ENCODE measurements at regions not wholly inside any gene's neighbourhood (a gene's known extent, or its start where the extent isn't known, plus 50 kb on each side); places are given as distances from the start of the nearest gene placed in this dataset.

DNA sequence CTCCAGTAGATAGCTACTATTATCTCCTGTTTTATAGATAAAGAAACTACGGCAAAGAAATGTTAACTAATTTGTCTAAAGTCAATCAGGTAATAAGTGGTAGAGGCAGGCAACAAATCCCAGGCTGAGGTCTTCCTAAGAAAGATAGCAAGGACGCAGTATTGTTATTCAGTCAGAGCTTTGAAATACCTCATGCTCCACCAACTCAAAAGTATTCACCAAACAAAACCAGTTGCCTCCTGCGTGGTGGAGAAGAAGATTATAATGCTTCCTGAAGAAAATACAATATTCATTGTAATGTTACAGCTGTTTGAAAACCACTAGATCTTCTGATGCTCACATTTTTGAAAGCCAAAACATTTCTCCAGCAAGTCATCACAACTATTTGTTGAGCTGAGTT, 138.2 kb upstream of the CNTN4 start:
- no peaks in the 10 kb centered on the region for H3K36me3 Mint-ChIP-seq
- H3K4me1 Mint-ChIP-seq: no peaks in the 10 kb centered on the region
- H3K9me3 Mint-ChIP-seq: peaks cover 0 to 14% (median 5%) of the 10 kb centered on the region in 9 donors
- no peak overlapping the region for H3K27ac Mint-ChIP-seq
- no peak for DNase-seq
- no peaks in the 10 kb centered on the region for H3K27me3 Mint-ChIP-seq
- no peak overlapping the region for H3K4me3 Mint-ChIP-seq
- ATAC-seq: no peak
- POLR2A ChIA-PET: no interaction called here

GRCh38 chr3:1962396-1963088, 136.1 kb upstream of the CNTN4 start:
- Mint-ChIP-seq H3K9me3 (peaks cover 0 to 14% (median 5%) of the 10 kb centered on the region in 9 donors), H3K36me3 (no peaks in the 10 kb centered on the region), H3K4me1 (no peaks in the 10 kb centered on the region), H3K27ac (no peak overlapping the region), H3K4me3 (no peak overlapping the region), H3K27me3 (no peaks in the 10 kb centered on the region)
- no peak for ATAC-seq
- POLR2A ChIA-PET: no interaction called here
- no peak for DNase-seq

DNA sequence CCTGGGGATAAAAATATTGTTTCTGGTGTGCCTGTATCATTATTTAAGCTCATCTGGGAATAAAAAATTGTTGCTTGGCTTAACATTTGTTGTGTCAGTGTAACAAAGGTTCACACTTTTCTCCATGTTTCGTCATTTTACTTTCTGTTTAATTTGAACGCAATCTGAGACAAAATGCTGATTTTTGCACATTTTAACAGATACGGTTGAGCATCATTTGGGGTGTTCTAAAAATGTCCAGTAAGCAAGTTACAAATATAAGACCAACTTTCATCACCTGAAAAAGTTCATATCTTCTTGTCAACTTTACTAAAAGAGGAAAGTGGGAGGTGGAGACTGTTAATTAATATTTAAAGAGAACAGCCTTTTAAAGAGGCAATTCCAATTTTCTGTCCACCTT, 134.8 kb upstream of the CNTN4 start:
- no peaks in the 10 kb centered on the region for H3K36me3 Mint-ChIP-seq
- peaks cover 0 to 8% (median 4%) of the 10 kb centered on the region in 9 donors for H3K9me3 Mint-ChIP-seq
- H3K4me1 Mint-ChIP-seq: no peaks in the 10 kb centered on the region
- ATAC-seq (no peak), DNase-seq (no peak)
- no peak overlapping the region for H3K4me3 Mint-ChIP-seq
- no peak overlapping the region for H3K27ac Mint-ChIP-seq
- POLR2A ChIA-PET: no interaction called here
- no peaks in the 10 kb centered on the region for H3K27me3 Mint-ChIP-seq

GRCh38 chr3:1967525-1967924, 131.1 kb upstream of the CNTN4 start:
- Mint-ChIP-seq H3K9me3 (peaks cover 0 to 5% (median 0%) of the 10 kb centered on the region in 9 donors), H3K4me1 (no peaks in the 10 kb centered on the region), H3K4me3 (no peak overlapping the region), H3K27me3 (no peaks in the 10 kb centered on the region), H3K36me3 (no peaks in the 10 kb centered on the region), H3K27ac (no peak overlapping the region)
- DNase-seq (no peak), ATAC-seq (no peak)
- POLR2A ChIA-PET: no interaction called here

- Mint-ChIP-seq H3K4me1 (no peaks in the 10 kb centered on the region), H3K27me3 (no peaks in the 10 kb centered on the region), H3K4me3 (no peak overlapping the region), H3K27ac (no peak overlapping the region), H3K36me3 (no peaks in the 10 kb centered on the region), H3K9me3 (peaks cover 0 to 18% (median 2%) of the 10 kb centered on the region in 9 donors)
- ATAC-seq (no peak), DNase-seq (no peak)
- POLR2A ChIA-PET: no interaction called here
Measured at GRCh38 chr3:1969281-1969680, 129.4 kb upstream of the CNTN4 start.

- POLR2A ChIA-PET: no interaction called here
- Mint-ChIP-seq H3K4me3 (no peak overlapping the region), H3K9me3 (peaks cover 0 to 43% (median 5%) of the 10 kb centered on the region in 9 donors), H3K27me3 (no peaks in the 10 kb centered on the region), H3K27ac (no peak overlapping the region), H3K4me1 (no peaks in the 10 kb centered on the region), H3K36me3 (peaks cover 0 to 8% (median 0%) of the 10 kb centered on the region in 3 donors)
- DNase-seq: no peak
- ATAC-seq: no peak
Measured at GRCh38 chr3:1971780-1972179, 126.9 kb upstream of the CNTN4 start.

DNA sequence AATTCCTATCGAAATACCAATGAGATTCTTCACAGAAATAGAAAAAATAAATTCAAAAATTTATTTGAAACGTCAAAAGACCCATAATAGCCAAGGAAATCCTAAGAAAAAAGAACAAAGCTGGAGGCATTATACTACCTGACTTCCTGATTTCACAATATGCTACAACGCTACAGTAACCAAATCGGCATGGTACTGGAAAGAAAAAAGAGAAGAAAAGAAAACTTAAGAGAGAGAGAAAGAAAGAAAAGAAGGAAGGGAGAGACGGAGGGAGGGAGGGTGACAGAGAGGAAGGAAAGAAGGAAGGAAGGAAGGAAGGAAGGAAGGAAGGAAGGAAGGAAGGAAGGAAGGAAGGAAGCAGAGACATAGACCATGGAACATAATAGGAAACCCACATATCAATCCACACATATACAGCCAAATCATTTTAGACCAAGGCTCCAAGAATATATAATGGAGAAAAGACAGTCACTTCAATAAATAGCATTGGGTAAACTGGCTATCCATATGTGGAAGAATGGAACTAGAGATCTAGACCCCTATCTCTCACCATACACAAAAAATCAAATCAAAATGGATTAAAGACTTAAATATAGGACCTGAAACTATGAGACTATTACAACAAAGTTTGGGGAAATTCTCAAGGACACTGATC, 118.6 kb upstream of the CNTN4 start:
- no peaks in the 10 kb centered on the region for H3K4me1 Mint-ChIP-seq
- no peak overlapping the region for H3K27ac Mint-ChIP-seq
- no peak for DNase-seq
- H3K36me3 Mint-ChIP-seq: peaks cover 0 to 6% (median 0%) of the 10 kb centered on the region in 3 donors
- H3K27me3 Mint-ChIP-seq: no peaks in the 10 kb centered on the region
- no peak overlapping the region for H3K4me3 Mint-ChIP-seq
- ATAC-seq: no peak
- H3K9me3 Mint-ChIP-seq: peaks cover 0 to 26% (median 7%) of the 10 kb centered on the region in 9 donors
- POLR2A ChIA-PET: no interaction called here

GRCh38 chr3:1987980-1988379, 110.7 kb upstream of the CNTN4 start:
- no peak for DNase-seq
- H3K27me3 Mint-ChIP-seq: no peaks in the 10 kb centered on the region
- H3K36me3 Mint-ChIP-seq: no peaks in the 10 kb centered on the region
- H3K4me1 Mint-ChIP-seq: no peaks in the 10 kb centered on the region
- no peak for ATAC-seq
- H3K9me3 Mint-ChIP-seq: peaks cover 0 to 17% (median 0%) of the 10 kb centered on the region in 9 donors
- no peak overlapping the region for H3K4me3 Mint-ChIP-seq
- POLR2A ChIA-PET: no interaction called here
- H3K27ac Mint-ChIP-seq: no peak overlapping the region

DNA sequence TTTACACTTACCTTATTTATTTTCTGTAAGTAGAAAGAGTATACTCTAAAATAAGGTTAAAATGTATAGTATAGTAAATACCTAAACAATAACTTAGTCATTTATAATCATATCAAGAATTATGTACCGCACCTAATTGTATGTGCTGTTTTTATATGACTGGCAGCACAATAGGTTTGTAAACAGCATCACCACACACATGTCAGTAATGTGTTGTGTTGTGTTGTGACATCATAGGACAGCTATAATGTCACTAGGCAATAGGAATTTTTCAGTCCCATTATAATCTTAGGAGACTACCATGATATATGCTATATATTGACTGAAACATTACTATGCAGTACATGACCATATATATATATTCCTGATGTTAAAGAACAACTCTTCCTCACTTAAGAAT, 99.9 kb upstream of the CNTN4 start:
- ATAC-seq: no peak
- POLR2A ChIA-PET: no interaction called here
- no peak overlapping the region for H3K4me3 Mint-ChIP-seq
- H3K4me1 Mint-ChIP-seq: no peaks in the 10 kb centered on the region
- peaks cover 0 to 18% (median 0%) of the 10 kb centered on the region in 9 donors for H3K9me3 Mint-ChIP-seq
- no peaks in the 10 kb centered on the region for H3K36me3 Mint-ChIP-seq
- H3K27me3 Mint-ChIP-seq: no peaks in the 10 kb centered on the region
- H3K27ac Mint-ChIP-seq: no peak overlapping the region
- no peak for DNase-seq

DNA sequence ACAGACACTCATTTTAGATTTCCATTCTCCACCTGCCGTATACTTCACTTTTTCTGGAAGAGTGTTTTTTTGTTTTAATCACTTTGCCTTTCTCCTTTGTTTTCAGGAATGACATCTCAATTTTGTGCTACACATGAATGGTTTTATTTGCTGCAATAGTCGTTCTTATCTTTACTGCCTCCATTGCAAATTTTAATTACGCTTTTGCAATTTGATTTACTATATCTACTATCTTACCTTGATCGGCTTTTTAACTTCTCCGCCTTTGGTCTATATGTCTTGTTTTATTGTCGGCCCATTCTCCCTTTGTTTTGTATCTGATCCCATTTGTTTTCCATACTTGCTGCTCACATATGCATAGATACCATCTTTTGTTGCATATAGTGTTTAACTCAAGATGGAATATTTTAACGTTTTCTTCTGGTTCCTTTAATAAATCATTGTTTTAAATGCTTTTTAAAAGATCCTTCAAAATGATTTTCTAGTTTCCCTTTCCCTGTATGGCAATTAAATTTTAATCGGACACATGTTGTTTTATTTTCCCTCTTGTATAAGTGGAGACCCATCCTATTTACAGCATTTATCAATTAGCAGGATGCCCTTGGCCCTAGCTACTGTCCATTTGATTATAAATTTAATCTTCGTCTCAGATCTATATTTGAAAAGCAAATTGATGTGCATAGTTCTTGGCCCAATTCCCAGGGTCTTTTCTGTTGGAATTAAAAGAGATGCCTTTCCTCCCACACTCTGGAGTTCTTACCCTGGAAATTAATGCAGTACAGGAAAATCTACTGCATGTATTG, 97.2 kb upstream of the CNTN4 start:
- Mint-ChIP-seq H3K9me3 (peaks cover 0 to 19% (median 5%) of the 10 kb centered on the region in 9 donors), H3K27ac (no peak overlapping the region), H3K4me3 (no peak overlapping the region), H3K4me1 (no peaks in the 10 kb centered on the region), H3K36me3 (peaks cover 0 to 5% (median 0%) of the 10 kb centered on the region in 3 donors), H3K27me3 (no peaks in the 10 kb centered on the region)
- no peak for ATAC-seq
- DNase-seq: no peak
- POLR2A ChIA-PET: no interaction called here

GRCh38 chr3:2023959-2024358, 74.7 kb upstream of the CNTN4 start:
- Mint-ChIP-seq H3K36me3 (peaks cover 0 to 2% (median 0%) of the 10 kb centered on the region in 3 donors), H3K4me3 (no peak overlapping the region), H3K27ac (no peak overlapping the region), H3K9me3 (peaks cover 0 to 12% (median under 1%) of the 10 kb centered on the region in 9 donors), H3K4me1 (no peaks in the 10 kb centered on the region), H3K27me3 (peaks cover 0 to 1% (median 0%) of the 10 kb centered on the region in 5 donors)
- ATAC-seq (no peak), DNase-seq (no peak)
- POLR2A ChIA-PET: no interaction called here

DNA sequence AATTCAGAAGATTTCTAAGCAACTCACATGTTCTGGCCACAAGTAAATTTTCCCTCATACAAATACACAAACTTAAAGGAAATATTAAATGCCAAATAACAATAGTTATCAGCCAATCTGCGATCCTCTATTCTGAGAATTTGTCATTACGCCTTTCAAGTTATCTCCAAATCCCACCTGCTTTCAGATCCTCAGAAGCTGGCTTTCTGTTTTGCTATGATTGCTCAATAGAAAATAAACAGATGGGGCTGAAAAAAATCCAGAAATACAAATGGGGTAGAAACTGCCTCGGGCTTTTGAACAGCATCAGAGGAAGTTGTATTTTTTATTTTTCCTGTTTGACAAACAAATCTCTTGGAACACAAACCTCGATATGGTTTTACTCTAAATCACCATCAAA, 74.0 kb upstream of the CNTN4 start:
- ATAC-seq (no peak), DNase-seq (no peak)
- H3K9me3 Mint-ChIP-seq: peaks cover 0 to 16% (median 3%) of the 10 kb centered on the region in 9 donors
- no peak overlapping the region for H3K4me3 Mint-ChIP-seq
- POLR2A ChIA-PET: no interaction called here
- no peaks in the 10 kb centered on the region for H3K4me1 Mint-ChIP-seq
- peaks cover 0 to 1% (median 0%) of the 10 kb centered on the region in 5 donors for H3K27me3 Mint-ChIP-seq
- peaks cover 0 to 2% (median 0%) of the 10 kb centered on the region in 3 donors for H3K36me3 Mint-ChIP-seq
- H3K27ac Mint-ChIP-seq: no peak overlapping the region

- DNase-seq (no peak), ATAC-seq (no peak)
- POLR2A ChIA-PET: no interaction called here
- no peaks in the 10 kb centered on the region for H3K4me1 Mint-ChIP-seq
- peaks cover 0 to 28% (median 7%) of the 10 kb centered on the region in 9 donors for H3K9me3 Mint-ChIP-seq
- H3K4me3 Mint-ChIP-seq: no peak overlapping the region
- peaks cover 0 to 4% (median 0%) of the 10 kb centered on the region in 3 donors for H3K36me3 Mint-ChIP-seq
- H3K27ac Mint-ChIP-seq: no peak overlapping the region
- H3K27me3 Mint-ChIP-seq: no peaks in the 10 kb centered on the region
Measured at GRCh38 chr3:2029559-2029958, 69.1 kb upstream of the CNTN4 start.

Measured in naive thymus-derived CD8-positive, alpha-beta T cell (primary cell).